Neuronal stem cell (in vitro differentiated cells): ENCODE measurements at regions not wholly inside any gene's neighbourhood (a gene's known extent, or its start where the extent isn't known, plus 50 kb on each side); places are given as distances from the start of the nearest gene placed in this dataset.
"Not testable (repeated sequence)": the region's sequence is repeated elsewhere in the genome, so short reads cannot be mapped to it uniquely, and the experiment has no call there.

Source experiments
- DNase-seq: peaks from one replicate; pipeline ENCODE4 v3.0.0-alpha.2; 2013; ENCODE audit warnings: low spot score
- H2AFZ ChIP-seq: one replicate; pipeline ENCODE4 v1.6.1; 2013; ENCODE audit warnings: mild to moderate bottlenecking, low read length, inconsistent platforms
- H2AK5ac ChIP-seq: 2 replicates; pipeline ENCODE4 v1.6.1; 2013; ENCODE audit warnings: low read depth, mild to moderate bottlenecking, inconsistent platforms, low read length, moderate library complexity, mixed read lengths
- H2BK120ac ChIP-seq: 2 replicates; pipeline ENCODE4 v1.6.1; 2013; ENCODE audit warnings: low read depth, mild to moderate bottlenecking, inconsistent platforms, low read length, moderate library complexity, mixed read lengths
- H2BK12ac ChIP-seq: one replicate; pipeline ENCODE4 v1.6.1; 2013; ENCODE audit warnings: low read length, inconsistent platforms
- H2BK15ac ChIP-seq: 2 replicates; pipeline ENCODE4 v1.6.1; 2013; ENCODE audit warnings: mild to moderate bottlenecking, low read length, inconsistent platforms, mixed read lengths
- H2BK5ac ChIP-seq: one replicate; pipeline ENCODE4 v1.6.1; 2013; ENCODE audit warnings: inconsistent platforms, mild to moderate bottlenecking, low read length, moderate library complexity
- H3K14ac ChIP-seq: one replicate; pipeline ENCODE4 v1.6.1; 2013; ENCODE audit warnings: low read length, inconsistent platforms
- H3K18ac ChIP-seq: 2 replicates; pipeline ENCODE4 v1.6.1; 2013; ENCODE audit warnings: low read length, inconsistent platforms
- H3K23ac ChIP-seq: 2 replicates; pipeline ENCODE4 v1.6.1; 2013; ENCODE audit warnings: low read depth, mild to moderate bottlenecking, mixed read lengths, low read length, inconsistent platforms; ENCODE audit not compliant: poor library complexity
- H3K27ac ChIP-seq: replicated peaks from 3 replicates; pipeline ENCODE4 v1.5.1; 2013; ENCODE audit warnings: low read length, inconsistent platforms
- H3K27me3 ChIP-seq, 3 experiments: 2 replicates each; pipeline ENCODE4 v1.6.1; 2013; ENCODE audit warnings: low read length in 3 of 3, mild to moderate bottlenecking in 2 of 3, inconsistent platforms in 1 of 3, low read depth in 1 of 3, mixed read lengths in 1 of 3, moderate library complexity in 1 of 3; ENCODE audit not compliant: control insufficient read depth in 3 of 3, insufficient read depth in 3 of 3
- H3K36me3 ChIP-seq, 2 donors: replicated peaks in 1 of 2; 2 replicates each; pipeline ENCODE4 v1.6.1; 2013; ENCODE audit warnings: low read length in 2 of 2; ENCODE audit not compliant: control insufficient read depth in 2 of 2, insufficient read depth in 2 of 2
- H3K4ac ChIP-seq: 2 replicates; pipeline ENCODE4 v1.6.1; 2013; ENCODE audit warnings: inconsistent platforms, mild to moderate bottlenecking, low read length, moderate library complexity
- H3K4me1 ChIP-seq, 2 donors: 1 replicate in 1 of 2; 2 replicates in 1 of 2; pipeline ENCODE4 v1.6.1; 2013; ENCODE audit warnings: low read length in 2 of 2, low read depth in 1 of 2; ENCODE audit not compliant: control insufficient read depth in 2 of 2, insufficient read depth in 1 of 2
- H3K4me2 ChIP-seq: one replicate; pipeline ENCODE4 v1.6.1; 2013; ENCODE audit warnings: mild to moderate bottlenecking, low read length, inconsistent platforms; ENCODE audit not compliant: insufficient read depth, poor library complexity, severe bottlenecking
- H3K4me3 ChIP-seq, 2 donors: 2 replicates each; pipeline ENCODE4 v1.5.1; 2013; ENCODE audit warnings: low read length in 2 of 2, mild to moderate bottlenecking in 2 of 2, inconsistent platforms in 1 of 2, moderate library complexity in 1 of 2
- H3K79me1 ChIP-seq: one replicate; pipeline ENCODE4 v1.6.1; 2013; ENCODE audit warnings: low read depth, mild to moderate bottlenecking, inconsistent platforms, low read length, moderate library complexity
- H3K9ac ChIP-seq: one replicate; pipeline ENCODE4 v1.6.1; 2013; ENCODE audit warnings: mild to moderate bottlenecking, low read depth, low read length, inconsistent platforms; ENCODE audit not compliant: poor library complexity
- H3K9me3 ChIP-seq, 2 donors: replicated peaks in 1 of 2; 2 replicates each; pipeline versions ENCODE3 to v1.6.1; 2013; ENCODE audit warnings: low read length in 2 of 2, mild to moderate bottlenecking in 2 of 2, inconsistent platforms in 1 of 2, low read depth in 1 of 2, mixed read lengths in 1 of 2, moderate library complexity in 1 of 2; ENCODE audit not compliant: control insufficient read depth in 2 of 2, insufficient read depth in 1 of 2
- H4K8ac ChIP-seq: one replicate; pipeline ENCODE4 v1.6.1; 2013; ENCODE audit warnings: low read depth, mild to moderate bottlenecking, inconsistent platforms, low read length, moderate library complexity
- H4K91ac ChIP-seq: one replicate; pipeline ENCODE4 v1.6.1; 2013; ENCODE audit warnings: low read length, low read depth, mild to moderate bottlenecking, inconsistent platforms; ENCODE audit not compliant: poor library complexity
- WGBS, 2 donors: extraction: QIAGEN DNeasy Blood & Tissue Kit; methylation state at CpG; one replicate each; pipeline ENCODE4 v1.1.7; 2013; ENCODE audit warnings: missing lambda C conversion rate in 2 of 2, mixed read lengths in 1 of 2; ENCODE audit not compliant: insufficient read length in 2 of 2, insufficient replicate concordance in 1 of 2; ENCODE audit errors: extremely low coverage in 2 of 2; 5-methylcytosine and 5-hydroxymethylcytosine counted together

DNA sequence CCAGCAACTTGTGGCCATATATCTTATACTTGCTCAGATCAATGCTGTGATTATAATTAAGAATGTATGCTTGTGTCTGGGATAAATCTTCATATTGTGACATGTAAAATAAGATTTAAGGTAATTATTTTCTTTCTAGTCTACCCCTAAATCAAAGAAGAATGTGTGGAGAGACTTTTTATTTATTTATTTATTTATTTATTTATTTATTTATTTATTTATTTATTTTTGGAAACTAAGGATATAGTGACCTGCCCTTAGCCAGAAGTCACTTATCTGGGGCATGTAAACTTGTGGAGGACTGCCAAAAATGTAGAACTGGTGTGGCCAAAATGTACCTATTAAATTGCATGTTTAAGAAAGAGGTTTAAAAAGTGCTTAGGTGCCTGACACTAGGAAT lies 144.3 kb downstream of the BEND2 start:
- peaks cover 0 to 2% (median 0%) of the 10 kb centered on the region in 3 experiments for H3K27me3 ChIP-seq
- no peaks in the 10 kb centered on the region for H3K36me3 ChIP-seq
- no peak overlapping the region for H2BK5ac ChIP-seq
- no peaks in the 10 kb centered on the region for H3K79me1 ChIP-seq
- H2BK15ac ChIP-seq: no peak overlapping the region
- no peaks in the 10 kb centered on the region for H3K9me3 ChIP-seq
- H3K14ac ChIP-seq: no peak overlapping the region
- H3K4me3 ChIP-seq: no peak overlapping the region
- no peak overlapping the region for H2AFZ ChIP-seq
- H3K4ac ChIP-seq: no peak overlapping the region
- DNase-seq: no peak
- no peak overlapping the region for H3K9ac ChIP-seq
- no peak overlapping the region for H4K8ac ChIP-seq
- no peak overlapping the region for H3K18ac ChIP-seq
- H3K4me1 ChIP-seq: no peaks in the 10 kb centered on the region
- H3K4me2 ChIP-seq: no peak overlapping the region
- H2AK5ac ChIP-seq: no peak overlapping the region
- no peak overlapping the region for H3K23ac ChIP-seq
- H2BK120ac ChIP-seq: no peak overlapping the region
- H3K27ac ChIP-seq: no peak overlapping the region
- H2BK12ac ChIP-seq: no peak overlapping the region
- no peak overlapping the region for H4K91ac ChIP-seq

DNA sequence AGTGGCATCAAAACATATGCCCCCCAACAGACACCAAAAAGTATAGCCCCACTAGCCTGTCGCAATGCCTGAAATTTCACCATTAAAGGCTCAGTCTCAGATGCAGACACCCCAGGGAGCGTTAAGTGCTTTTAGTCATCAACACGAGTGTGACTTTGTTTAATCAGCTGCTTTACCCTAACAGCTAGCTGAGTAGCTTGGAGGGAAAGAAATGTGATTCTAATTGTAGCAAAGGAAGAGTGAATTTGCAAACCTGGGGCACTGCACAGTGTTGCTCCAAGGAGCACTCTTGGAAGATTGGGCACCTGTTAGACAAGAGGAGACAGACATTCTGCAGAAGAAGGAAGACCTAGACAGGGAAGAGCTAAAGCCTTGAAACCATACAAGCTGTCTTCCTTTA lies 145.1 kb downstream of the BEND2 start:
- Histone ChIP-seq H3K36me3 (no peaks in the 10 kb centered on the region), H3K4me3 (no peak overlapping the region), H3K9ac (no peak overlapping the region), H3K14ac (no peak overlapping the region), H3K4ac (no peak overlapping the region), H3K79me1 (no peaks in the 10 kb centered on the region), H3K27ac (no peak overlapping the region), H3K4me2 (no peak overlapping the region), H4K91ac (no peak overlapping the region), H2AFZ (no peak overlapping the region), H2AK5ac (no peak overlapping the region), H2BK120ac (no peak overlapping the region), H2BK12ac (no peak overlapping the region), H4K8ac (no peak overlapping the region), H2BK5ac (no peak overlapping the region), H2BK15ac (no peak overlapping the region), H3K18ac (no peak overlapping the region), H3K9me3 (no peaks in the 10 kb centered on the region), H3K4me1 (no peaks in the 10 kb centered on the region), H3K23ac (no peak overlapping the region), H3K27me3 (peaks cover 0 to 2% (median 0%) of the 10 kb centered on the region in 3 experiments)
- WGBS, 2 donors: no CpG with 5 or more reads among the region's 3 CpGs
- no peak for DNase-seq

DNA sequence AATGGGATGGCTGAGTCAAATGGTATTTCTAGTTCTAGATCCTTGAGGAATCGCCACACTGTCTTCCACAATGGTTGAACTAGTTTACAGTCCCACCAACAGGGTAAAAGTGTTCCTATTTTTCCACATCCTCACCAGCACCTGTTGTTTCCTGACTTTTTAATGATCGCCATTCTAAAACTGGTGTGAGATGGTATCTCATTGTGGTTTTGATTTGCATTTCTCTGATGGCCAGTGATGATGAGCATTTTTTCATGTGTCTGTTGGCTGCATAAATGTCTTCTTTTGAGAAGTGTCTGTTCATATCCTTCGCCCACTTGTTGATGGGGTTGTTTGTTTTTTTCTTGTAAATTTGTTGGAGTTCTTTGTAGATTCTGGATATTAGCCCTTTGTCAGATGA lies 152.6 kb downstream of the BEND2 start:
- not testable (repeated sequence) for H2BK5ac ChIP-seq, H2AK5ac ChIP-seq, H3K27me3 ChIP-seq, H3K23ac ChIP-seq, H4K8ac ChIP-seq, H3K14ac ChIP-seq, H3K4me2 ChIP-seq, H3K27ac ChIP-seq, H3K9ac ChIP-seq, H3K79me1 ChIP-seq, H2BK12ac ChIP-seq, H2AFZ ChIP-seq, H2BK120ac ChIP-seq, H3K9me3 ChIP-seq, H3K4me1 ChIP-seq, H3K18ac ChIP-seq, H4K91ac ChIP-seq, H3K4me3 ChIP-seq, H3K4ac ChIP-seq, DNase-seq, H3K36me3 ChIP-seq, H2BK15ac ChIP-seq
- no CpG with 5 or more reads among the region's 3 CpGs for WGBS, 2 donors

DNA sequence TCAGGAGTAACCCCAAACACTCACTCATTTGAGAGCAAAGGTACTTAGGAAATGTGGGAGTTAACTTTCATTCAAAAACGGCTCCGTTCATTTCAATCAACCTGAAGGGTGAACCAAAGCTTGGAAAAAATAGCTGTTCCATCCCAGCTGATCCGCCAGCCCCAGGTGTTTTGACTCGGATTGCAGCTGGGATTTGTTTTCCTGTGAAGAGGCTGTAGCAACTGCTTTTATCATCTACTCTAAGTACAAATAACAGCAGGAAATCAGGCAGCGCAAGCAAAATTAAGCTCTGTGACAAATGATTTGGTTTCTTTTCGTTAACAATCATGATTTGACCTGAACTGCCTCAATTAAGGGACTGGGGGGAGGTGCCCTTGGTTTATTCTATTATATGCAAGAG lies 154.7 kb downstream of the BEND2 start:
- H3K36me3 ChIP-seq: no peaks in the 10 kb centered on the region
- H4K91ac ChIP-seq: no peak overlapping the region
- H2AK5ac ChIP-seq: no peak overlapping the region
- no peak overlapping the region for H3K9ac ChIP-seq
- H2BK120ac ChIP-seq: no peak overlapping the region
- H2AFZ ChIP-seq: no peak overlapping the region
- H3K4me3 ChIP-seq: no peak overlapping the region
- no peaks in the 10 kb centered on the region for H3K79me1 ChIP-seq
- no peak overlapping the region for H2BK12ac ChIP-seq
- no peak overlapping the region for H3K27ac ChIP-seq
- no peak overlapping the region for H3K18ac ChIP-seq
- H3K4ac ChIP-seq: no peak overlapping the region
- no peak overlapping the region for H3K23ac ChIP-seq
- no peak for DNase-seq
- no peak overlapping the region for H3K4me2 ChIP-seq
- peaks cover 0 to 3% (median 0%) of the 10 kb centered on the region in 3 experiments for H3K27me3 ChIP-seq
- H4K8ac ChIP-seq: no peak overlapping the region
- H3K9me3 ChIP-seq: no peaks in the 10 kb centered on the region
- H3K14ac ChIP-seq: no peak overlapping the region
- no peak overlapping the region for H2BK5ac ChIP-seq
- no CpG with 5 or more reads among the region's 6 CpGs for WGBS, 2 donors
- H3K4me1 ChIP-seq: no peaks in the 10 kb centered on the region
- H2BK15ac ChIP-seq: no peak overlapping the region
